NCI-H2227 (cell line): ENCODE measurements at regions not wholly inside any gene's neighbourhood (a gene's known extent, or its start where the extent isn't known, plus 50 kb on each side); places are given as distances from the start of the nearest gene placed in this dataset.
"Not testable (repeated sequence)": the region's sequence is repeated elsewhere in the genome, so short reads cannot be mapped to it uniquely, and the experiment has no call there.

Source experiments
- DNase-seq: peaks from one replicate; lab custom pipeline; 2025; ENCODE audit not compliant: unreplicated experiment; lab: John Stamatoyannopoulos, UW

GRCh38 chr9:104980039-104980654 lies 52.2 kb upstream of the ABCA1 start:
- DNase-seq, result no peak

GRCh38 chr9:104981543-104982129 lies 53.7 kb upstream of the ABCA1 start:
- no peak for DNase-seq

GRCh38 chr9:104982543-104982942 lies 54.6 kb upstream of the ABCA1 start:
- no peak for DNase-seq

- no peak for DNase-seq
Measured at GRCh38 chr9:104983491-104983890, 55.5 kb upstream of the ABCA1 start.

- no peak for DNase-seq
Measured at GRCh38 chr9:104984121-104984520, 56.2 kb upstream of the ABCA1 start.

- no peak for DNase-seq
Measured at GRCh38 chr9:104984542-104984941, 56.6 kb upstream of the ABCA1 start.

GRCh38 chr9:104984948-104985347 lies 57.0 kb upstream of the ABCA1 start:
- DNase-seq, result no peak

- DNase-seq, result no peak
Measured at GRCh38 chr9:104986096-104986495, 58.1 kb upstream of the ABCA1 start.

- no peak for DNase-seq
Measured at GRCh38 chr9:104987743-104988142, 59.8 kb upstream of the ABCA1 start.

- DNase-seq, result no peak
Measured at GRCh38 chr9:104988539-104988938, 60.6 kb upstream of the ABCA1 start.

GRCh38 chr9:104991144-104991953 lies 63.4 kb upstream of the ABCA1 start:
- DNase-seq, result peak; percentile 81

- DNase-seq, result no peak
Measured at GRCh38 chr9:104992659-104993058, 64.7 kb upstream of the ABCA1 start.

- peak; percentile 7 for DNase-seq
Measured at GRCh38 chr9:104993291-104993963, 65.5 kb upstream of the ABCA1 start.

GRCh38 chr9:104997536-104997935 lies 69.6 kb upstream of the ABCA1 start:
- DNase-seq, result no peak

- no peak for DNase-seq
Measured at GRCh38 chr9:104999136-104999535, 71.2 kb upstream of the ABCA1 start.

GRCh38 chr9:105000529-105000928 lies 72.6 kb upstream of the ABCA1 start:
- not testable (repeated sequence) for DNase-seq

- no peak for DNase-seq
Measured at GRCh38 chr9:105004466-105005090, 76.6 kb upstream of the ABCA1 start.

- no peak for DNase-seq
Measured at GRCh38 chr9:105005186-105005585, 77.2 kb upstream of the ABCA1 start.

GRCh38 chr9:105006514-105006913 lies 78.6 kb upstream of the ABCA1 start:
- no peak for DNase-seq

GRCh38 chr9:105007143-105007542 lies 79.2 kb upstream of the ABCA1 start:
- no peak for DNase-seq

- DNase-seq, result not testable (repeated sequence)
Measured at GRCh38 chr9:105010089-105010488, 82.1 kb upstream of the ABCA1 start.
